OCI-LY3 (cell line): ENCODE measurements at regions not wholly inside any gene's neighbourhood (a gene's known extent, or its start where the extent isn't known, plus 50 kb on each side); places are given as distances from the start of the nearest gene placed in this dataset.
"Not testable (repeated sequence)": the region's sequence is repeated elsewhere in the genome, so short reads cannot be mapped to it uniquely, and the experiment has no call there.

Experiments used
- H2AFZ ChIP-seq: fragments of 200-600, 300-600 bp; shearing (Covaris generic); 2 replicates; pipeline ENCODE4 v1.6.0; 2014; ENCODE audit warnings: antibody characterized with exemption, low read depth, low read length
- H3K27ac ChIP-seq: fragments of 200-600, 300-600 bp; sonication (generic); 2 replicates; pipeline ENCODE4 v1.5.1; 2014; ENCODE audit warnings: mild to moderate bottlenecking, low read length, moderate library complexity, mixed read lengths
- H3K27me3 ChIP-seq: fragments of 200-600, 300-600 bp; sonication (generic); 2 replicates; pipeline ENCODE4 v1.6.1; 2014; ENCODE audit warnings: low read depth, low read length, mixed read lengths
- H3K36me3 ChIP-seq: fragments of 200-600, 300-600 bp; sonication (generic); replicated peaks from 2 replicates; pipeline ENCODE3; 2014; ENCODE audit warnings: low read depth, low read length, mixed read lengths
- H3K4me1 ChIP-seq: fragments of 300-600, 200-600 bp; sonication (generic); 2 replicates; pipeline ENCODE4 v1.6.1; 2014; ENCODE audit warnings: low read length, mixed read lengths
- H3K4me2 ChIP-seq: fragments of 200-600, 300-600 bp; sonication (generic); 2 replicates; pipeline ENCODE4 v1.6.1; 2014; ENCODE audit warnings: low read length, mixed read lengths
- H3K4me3 ChIP-seq: fragments of 300-600, 200-600 bp; sonication (generic); 2 replicates; pipeline ENCODE4 v1.5.1; 2014; ENCODE audit warnings: antibody characterized with exemption, mild to moderate bottlenecking, low read length, moderate library complexity
- H3K79me2 ChIP-seq: fragments of 300-600, 200-600 bp; shearing (Covaris generic); 2 replicates; pipeline ENCODE4 v1.6.1; 2014; ENCODE audit warnings: mild to moderate bottlenecking, low read length, mixed read lengths
- H3K9ac ChIP-seq: fragments of 300-600, 200-600 bp; shearing (Covaris generic); 2 replicates; pipeline ENCODE4 v1.6.0; 2014; ENCODE audit warnings: mild to moderate bottlenecking, low read length, moderate library complexity
- H3K9me3 ChIP-seq: fragments of 200-600, 300-600 bp; shearing (Covaris generic); 2 replicates; pipeline ENCODE4 v1.6.1; 2014; ENCODE audit warnings: low read length, mixed read lengths; ENCODE audit not compliant: insufficient read depth
- H4K20me1 ChIP-seq: fragments of 200-600, 300-600 bp; sonication (generic); 2 replicates; pipeline ENCODE4 v1.6.1; 2016; ENCODE audit warnings: low read length, mixed read lengths; ENCODE audit not compliant: insufficient read depth
- EZH2phosphoT487 ChIP-seq: fragments of 200-600 bp; shearing (Covaris generic); IDR thresholded peaks from 2 replicates; pipeline ENCODE4 v1.6.1; 2018; ENCODE audit warnings: antibody characterized with exemption, mixed run types, low read depth
- TF ChIP-seq, protein P1 (sequence below): fragments of 200-600, 300-600 bp; sonication (generic); IDR thresholded peaks from 2 replicates; pipeline ENCODE4 v1.5.1; 2014; ENCODE audit warnings: antibody characterized with exemption, low read length, low read depth

DNA sequence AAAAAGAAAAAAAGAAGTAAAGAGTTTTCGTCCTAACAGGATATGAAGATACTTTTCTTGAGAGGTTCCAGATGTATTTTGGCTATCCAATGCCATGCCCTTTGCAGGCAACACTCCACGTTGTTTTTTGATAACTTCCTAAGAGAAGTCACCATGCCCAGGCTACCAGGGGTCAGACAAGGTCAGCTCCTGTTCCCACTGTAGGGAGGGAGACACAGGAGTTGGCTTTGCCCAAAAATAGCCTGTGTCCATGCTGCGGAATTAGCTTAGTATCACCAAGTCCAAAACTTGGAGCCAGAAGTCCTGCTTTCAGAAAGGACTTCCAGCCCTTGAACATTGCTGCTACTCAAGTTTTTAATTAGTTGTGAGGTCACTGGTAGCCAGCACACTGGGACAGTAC lies 62.1 kb upstream of the NRIP1 start:
- no peak overlapping the region for H3K9ac ChIP-seq
- H3K79me2 ChIP-seq = no peaks in the 10 kb centered on the region
- H3K9me3 ChIP-seq = 0 out of 2 replicates have a peak, but pooled peaks cover 12% of the 10 kb centered on the region
- no peak overlapping the region for H3K27ac ChIP-seq
- H3K4me3 ChIP-seq = no peak overlapping the region
- TF ChIP-seq, protein P1, sequence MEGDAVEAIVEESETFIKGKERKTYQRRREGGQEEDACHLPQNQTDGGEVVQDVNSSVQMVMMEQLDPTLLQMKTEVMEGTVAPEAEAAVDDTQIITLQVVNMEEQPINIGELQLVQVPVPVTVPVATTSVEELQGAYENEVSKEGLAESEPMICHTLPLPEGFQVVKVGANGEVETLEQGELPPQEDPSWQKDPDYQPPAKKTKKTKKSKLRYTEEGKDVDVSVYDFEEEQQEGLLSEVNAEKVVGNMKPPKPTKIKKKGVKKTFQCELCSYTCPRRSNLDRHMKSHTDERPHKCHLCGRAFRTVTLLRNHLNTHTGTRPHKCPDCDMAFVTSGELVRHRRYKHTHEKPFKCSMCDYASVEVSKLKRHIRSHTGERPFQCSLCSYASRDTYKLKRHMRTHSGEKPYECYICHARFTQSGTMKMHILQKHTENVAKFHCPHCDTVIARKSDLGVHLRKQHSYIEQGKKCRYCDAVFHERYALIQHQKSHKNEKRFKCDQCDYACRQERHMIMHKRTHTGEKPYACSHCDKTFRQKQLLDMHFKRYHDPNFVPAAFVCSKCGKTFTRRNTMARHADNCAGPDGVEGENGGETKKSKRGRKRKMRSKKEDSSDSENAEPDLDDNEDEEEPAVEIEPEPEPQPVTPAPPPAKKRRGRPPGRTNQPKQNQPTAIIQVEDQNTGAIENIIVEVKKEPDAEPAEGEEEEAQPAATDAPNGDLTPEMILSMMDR = no peak
- TF ChIP-seq EZH2phosphoT487 = no peak
- peaks cover 12% of the 10 kb centered on the region for H3K36me3 ChIP-seq
- H4K20me1 ChIP-seq = no peaks in the 10 kb centered on the region
- H3K27me3 ChIP-seq = no peaks in the 10 kb centered on the region
- H3K4me2 ChIP-seq = no peak overlapping the region
- no peak overlapping the region for H2AFZ ChIP-seq
- peaks cover 18% of the 10 kb centered on the region for H3K4me1 ChIP-seq

DNA sequence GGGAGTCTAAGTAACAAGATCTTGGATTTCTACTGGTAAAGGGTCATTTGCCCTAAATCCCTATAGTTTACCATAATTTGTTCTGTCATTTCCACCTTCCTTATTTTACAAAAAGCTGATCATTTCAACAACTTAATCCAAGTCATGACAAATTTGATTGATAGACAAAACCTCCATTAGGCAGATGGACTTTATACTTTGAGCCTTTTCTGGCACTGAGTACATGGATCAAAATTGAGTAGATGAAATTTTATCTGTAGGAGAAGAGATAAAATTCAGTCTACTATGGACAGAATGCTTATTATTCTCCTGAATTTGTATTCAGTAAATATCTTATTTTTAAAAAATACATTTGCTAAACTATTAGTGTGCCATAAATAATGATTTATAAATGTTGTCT lies 62.6 kb upstream of the NRIP1 start:
- H4K20me1 ChIP-seq = no peaks in the 10 kb centered on the region
- H2AFZ ChIP-seq = no peak overlapping the region
- peaks cover 16% of the 10 kb centered on the region; the same call in 1 of the 2 replicates for H3K9me3 ChIP-seq
- no peaks in the 10 kb centered on the region for H3K79me2 ChIP-seq
- H3K4me1 ChIP-seq = peaks cover 18% of the 10 kb centered on the region
- peaks cover 13% of the 10 kb centered on the region for H3K36me3 ChIP-seq
- no peak overlapping the region for H3K9ac ChIP-seq
- H3K27ac ChIP-seq = no peak overlapping the region
- H3K4me3 ChIP-seq = no peak overlapping the region
- H3K4me2 ChIP-seq = no peak overlapping the region
- H3K27me3 ChIP-seq = no peaks in the 10 kb centered on the region
- TF ChIP-seq, protein P1 = no peak
- no peak for TF ChIP-seq EZH2phosphoT487

DNA sequence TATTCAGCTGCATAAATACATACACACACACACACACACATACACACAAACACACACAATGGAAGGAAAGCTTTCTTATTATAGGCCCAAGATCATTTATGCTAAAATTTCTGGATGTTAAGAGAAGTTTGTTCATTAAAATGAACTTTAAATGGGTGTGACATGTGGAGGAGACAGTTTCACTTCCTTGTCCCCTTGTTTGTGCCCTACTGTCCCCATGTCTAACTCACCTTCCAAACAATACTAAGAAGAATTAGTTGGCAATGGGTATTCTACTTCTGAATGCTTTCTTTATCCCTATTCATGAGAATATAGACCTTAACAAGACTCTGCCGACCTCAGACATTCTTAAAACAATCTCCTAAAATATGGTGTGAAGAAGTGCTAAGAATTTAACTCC lies 63.5 kb upstream of the NRIP1 start:
- H2AFZ ChIP-seq = no peak overlapping the region
- H3K4me1 ChIP-seq = peaks cover 18% of the 10 kb centered on the region
- H4K20me1 ChIP-seq = no peaks in the 10 kb centered on the region
- peaks cover 13% of the 10 kb centered on the region for H3K36me3 ChIP-seq
- peak overlapping the region; percentile 52 for H3K4me2 ChIP-seq
- no peaks in the 10 kb centered on the region for H3K27me3 ChIP-seq
- peak overlapping the region; percentile 31; the same call in 1 of the 2 replicates for H3K4me3 ChIP-seq
- H3K9me3 ChIP-seq = peaks cover 18% of the 10 kb centered on the region; the same call in 1 of the 2 replicates
- peak overlapping the region; percentile 22; the same call in 1 of the 2 replicates for H3K9ac ChIP-seq
- no peaks in the 10 kb centered on the region for H3K79me2 ChIP-seq
- no peak for TF ChIP-seq EZH2phosphoT487
- TF ChIP-seq, protein P1 = no peak
- peak overlapping the region; percentile 59 for H3K27ac ChIP-seq

DNA sequence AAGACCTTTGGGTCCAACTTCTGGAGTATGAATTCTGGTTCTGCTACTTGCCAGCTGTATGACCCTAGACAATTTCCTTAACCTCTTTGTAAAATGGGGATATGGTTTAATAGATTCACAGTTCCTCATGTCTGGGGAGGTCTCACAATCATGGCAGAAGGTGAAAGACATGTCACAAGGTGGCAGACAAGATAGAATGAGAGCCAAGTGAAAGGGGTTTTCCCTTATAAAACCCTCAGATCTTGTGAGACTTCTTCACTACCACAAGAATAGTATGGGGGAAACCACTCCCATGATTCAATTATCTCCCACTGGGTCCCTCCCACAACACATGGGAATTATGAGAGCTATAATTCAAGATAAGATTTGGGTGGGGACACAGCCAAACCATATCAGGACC lies 63.9 kb upstream of the NRIP1 start:
- peaks cover 13% of the 10 kb centered on the region for H3K36me3 ChIP-seq
- H3K9me3 ChIP-seq = peaks cover 18% of the 10 kb centered on the region; the same call in 1 of the 2 replicates
- not testable (repeated sequence) for H4K20me1 ChIP-seq, H3K27me3 ChIP-seq, H2AFZ ChIP-seq, H3K79me2 ChIP-seq
- peak overlapping the region; percentile 31; the same call in 1 of the 2 replicates for H3K4me3 ChIP-seq
- peak overlapping the region; percentile 59 for H3K27ac ChIP-seq
- peak overlapping the region; percentile 52 for H3K4me2 ChIP-seq
- H3K9ac ChIP-seq = peak overlapping the region; percentile 22; the same call in 1 of the 2 replicates
- TF ChIP-seq, protein P1 = peak; percentile 22
- H3K4me1 ChIP-seq = peaks cover 18% of the 10 kb centered on the region
